Panc1 (cell line): ENCODE measurements at regions not wholly inside any gene's neighbourhood (a gene's known extent, or its start where the extent isn't known, plus 50 kb on each side); places are given as distances from the start of the nearest gene placed in this dataset.

Experiments used
- ATAC-seq: fragments of 200-7000 bp; cut with Tn5 transposase; 2 replicates; pipeline ENCODE4 v1.9.1; 2020; ENCODE audit warnings: mild to moderate bottlenecking, moderate library complexity
- BruUV-seq: library from RNA; stranded (reverse); fragments of 400-500 nt; replicated peaks from 2 replicates; lab custom pipeline; 2021; lab: Mats Ljungman, UMichigan
- CTCF ChIA-PET: fragments of 300-600 bp; sonication (Branson Sonifier 250); formaldehyde crosslinking; loops from one replicate; lab custom pipeline; 2022; ENCODE audit warnings: antibody characterized with exemption; lab: Charles Lee
- POLR2A ChIA-PET: fragments of 300-600 bp; sonication (Branson Sonifier 250); formaldehyde crosslinking; loops from one replicate; lab custom pipeline; 2022; ENCODE audit warnings: antibody characterized with exemption; lab: Charles Lee
- DNase-seq: peaks from one replicate; pipeline ENCODE4 v3.0.0-alpha.2; 2010; ENCODE audit warnings: low read depth, low spot score
- H3K27ac ChIP-seq: 2 replicates; pipeline ENCODE4 v1.5.1; 2011; ENCODE audit warnings: mild to moderate bottlenecking, low read length, inconsistent platforms
- H3K27me3 ChIP-seq: fragments of 200-500 bp; sonication (Bioruptor generic); 2 replicates; pipeline ENCODE4 v1.6.0; 2014; ENCODE audit warnings: low read length, inconsistent platforms; ENCODE audit not compliant: control insufficient read depth, insufficient read depth
- H3K36me3 ChIP-seq: fragments of 200-500 bp; sonication (Bioruptor generic); 2 replicates; pipeline ENCODE4 v1.5.1; 2014; ENCODE audit warnings: inconsistent platforms, mild to moderate bottlenecking, low read length, moderate library complexity; ENCODE audit not compliant: control insufficient read depth, insufficient read depth
- H3K4me1 ChIP-seq: 2 replicates; pipeline ENCODE4 v1.5.1; 2011; ENCODE audit warnings: inconsistent platforms, mild to moderate bottlenecking, low read length, moderate library complexity; ENCODE audit not compliant: control insufficient read depth, insufficient read depth
- H3K4me3 ChIP-seq, 2 experiments: 2 replicates each; pipeline ENCODE4 v1.5.1; 2011 to 2012; ENCODE audit warnings: low read depth in 2 of 2, low read length in 2 of 2, mild to moderate bottlenecking in 2 of 2, inconsistent platforms in 1 of 2, moderate library complexity in 1 of 2
- H3K9me3 ChIP-seq: fragments of 200-500 bp; sonication (Bioruptor generic); 2 replicates; pipeline ENCODE4 v1.5.1; 2014; ENCODE audit warnings: low read depth, mild to moderate bottlenecking, inconsistent platforms, low read length, moderate library complexity; ENCODE audit not compliant: control insufficient read depth, insufficient read depth
- CTCF ChIP-seq: fragments of 450-650 bp; IDR thresholded peaks from 2 replicates; pipeline ENCODE4 v1.5.1; 2017; ENCODE audit warnings: mild to moderate bottlenecking
- POLR2AphosphoS5 ChIP-seq: IDR thresholded peaks from 2 replicates; pipeline ENCODE4 v1.6.1; 2012; ENCODE audit warnings: mild to moderate bottlenecking, low read depth, low read length, moderate library complexity
- REST ChIP-seq, 2 experiments: IDR thresholded peaks; 2 replicates each; pipeline ENCODE4 v1.6.1; 2011 to 2012; ENCODE audit warnings: low read depth in 2 of 2, control low read depth in 1 of 2, low read length in 1 of 2, mild to moderate bottlenecking in 1 of 2, moderate library complexity in 1 of 2; ENCODE audit not compliant: insufficient read depth in 1 of 2
- SIN3A ChIP-seq: IDR thresholded peaks from 2 replicates; pipeline ENCODE4 v1.6.1; 2012; ENCODE audit warnings: low read depth, mild to moderate bottlenecking, low read length, moderate library complexity, borderline replicate concordance; ENCODE audit not compliant: insufficient read depth
- TCF7L2 ChIP-seq: IDR thresholded peaks from 2 replicates; pipeline ENCODE4 v1.6.1; 2011; ENCODE audit warnings: mild to moderate bottlenecking, low read depth, low read length, inconsistent platforms
- in situ Hi-C: cut with HindIII; loops from 2 replicates; pipeline ENCODE4 v1.10.0; 2016; ENCODE audit warnings: low sequenced_read_pairs, low pct_unique_long_range_greater_than_20kb
- intact Hi-C: fragments of 100-400 bp; cut with micrococcal nuclease; formaldehyde crosslinking; loops from one replicate; pipeline ENCODE4 v1.10.0; 2022; ENCODE audit not compliant: unreplicated experiment

GRCh38 chr4:38574559-38575333 lies 89.3 kb upstream of the KLF3 start:
- no peak for ATAC-seq
- ChIA-PET POLR2A (no interaction called here), CTCF (no interaction called here)
- H3K4me1 ChIP-seq, result no peaks in the 10 kb centered on the region
- no peak overlapping the region for H3K27ac ChIP-seq
- no peak overlapping the region for H3K4me3 ChIP-seq
- in situ Hi-C loops, result no loop called here
- BruUV-seq, result no TSS peak
- H3K9me3 ChIP-seq, result no peaks in the 10 kb centered on the region
- intact Hi-C loops, result no loop called here
- H3K27me3 ChIP-seq, result no peaks in the 10 kb centered on the region
- H3K36me3 ChIP-seq, result no peaks in the 10 kb centered on the region
- TF ChIP-seq CTCF (no peak), SIN3A (no peak), TCF7L2 (no peak), REST (IDR thresholded peaks at IDR 0.05; ENCODE audit: insufficient read depth in 1 of 2, low read depth in 2 of 2, low read length in 1 of 2) (no peak), POLR2AphosphoS5 (no peak)
- DNase-seq, result no peak

DNA sequence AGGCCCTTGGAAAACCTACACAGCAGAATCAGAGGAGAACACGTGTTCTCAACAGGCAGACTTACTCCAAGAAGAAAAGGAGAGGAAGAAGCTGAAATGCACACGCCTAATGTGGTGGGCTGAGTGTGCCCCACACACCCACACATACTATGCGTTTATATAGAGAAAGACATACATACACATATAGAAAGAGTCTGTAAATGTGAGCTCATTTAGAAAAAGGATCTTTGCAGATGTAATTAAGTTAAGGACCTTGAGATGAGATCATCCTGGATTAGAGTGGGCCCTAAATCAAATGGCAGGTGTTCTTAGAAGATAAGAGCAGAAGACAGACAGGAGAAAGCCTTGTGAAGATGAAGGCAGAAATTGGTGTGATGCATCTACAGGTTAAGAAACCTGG lies 87.2 kb upstream of the KLF3 start:
- no peaks in the 10 kb centered on the region for H3K36me3 ChIP-seq
- H3K27me3 ChIP-seq, result no peaks in the 10 kb centered on the region
- no TSS peak for BruUV-seq
- POLR2A ChIA-PET, result no interaction called here
- H3K27ac ChIP-seq, result no peak overlapping the region
- H3K9me3 ChIP-seq, result no peaks in the 10 kb centered on the region
- no peak for DNase-seq
- CTCF ChIA-PET, result no interaction called here
- TF ChIP-seq TCF7L2, result no peak
- in situ Hi-C loops (no loop called here), intact Hi-C loops (no loop called here)
- ATAC-seq, result no peak
- no peak overlapping the region for H3K4me3 ChIP-seq
- H3K4me1 ChIP-seq, result no peaks in the 10 kb centered on the region

GRCh38 chr4:38577462-38577861 lies 86.5 kb upstream of the KLF3 start:
- ChIA-PET CTCF (no interaction called here), POLR2A (no interaction called here)
- H3K9me3 ChIP-seq, result no peaks in the 10 kb centered on the region

More at GRCh38 chr4:38577462-38577861, 86.5 kb upstream of the KLF3 start:
- TF ChIP-seq CTCF (no peak), POLR2AphosphoS5 (no peak), TCF7L2 (no peak), SIN3A (no peak), REST (IDR thresholded peaks at IDR 0.05; ENCODE audit: insufficient read depth in 1 of 2, low read depth in 2 of 2, low read length in 1 of 2) (no peak)
- in situ Hi-C loops, result no loop called here
- Histone ChIP-seq H3K27ac (no peak overlapping the region), H3K27me3 (no peaks in the 10 kb centered on the region), H3K4me3 (no peak overlapping the region), H3K4me1 (no peaks in the 10 kb centered on the region), H3K36me3 (no peaks in the 10 kb centered on the region)
- ATAC-seq (no peak), DNase-seq (no peak)
- intact Hi-C loops, result no loop called here
- no TSS peak for BruUV-seq
